Tibial nerve (tissue), 3 donors: ENCODE measurements at regions not wholly inside any gene's neighbourhood (a gene's known extent, or its start where the extent isn't known, plus 50 kb on each side); places are given as distances from the start of the nearest gene placed in this dataset.

Experiments
- CTCF ChIP-seq, 5 experiments: fragments of 200-600 bp in 3 of 5; fragments of 450-650 bp in 2 of 5; sonication (generic) in 3 of 5; IDR thresholded peaks; one replicate each; pipeline ENCODE4 v1.5.1; 2016 to 2019; ENCODE audit warnings: antibody characterized with exemption in 5 of 5, mild to moderate bottlenecking in 3 of 5, moderate library complexity in 2 of 5
- POLR2A ChIP-seq, 2 donors: fragments of 450-650 bp; IDR thresholded peaks; one replicate each; pipeline ENCODE4 v1.6.1; 2017; ENCODE audit warnings: antibody characterized with exemption in 2 of 2, mild to moderate bottlenecking in 2 of 2, moderate library complexity in 2 of 2

DNA sequence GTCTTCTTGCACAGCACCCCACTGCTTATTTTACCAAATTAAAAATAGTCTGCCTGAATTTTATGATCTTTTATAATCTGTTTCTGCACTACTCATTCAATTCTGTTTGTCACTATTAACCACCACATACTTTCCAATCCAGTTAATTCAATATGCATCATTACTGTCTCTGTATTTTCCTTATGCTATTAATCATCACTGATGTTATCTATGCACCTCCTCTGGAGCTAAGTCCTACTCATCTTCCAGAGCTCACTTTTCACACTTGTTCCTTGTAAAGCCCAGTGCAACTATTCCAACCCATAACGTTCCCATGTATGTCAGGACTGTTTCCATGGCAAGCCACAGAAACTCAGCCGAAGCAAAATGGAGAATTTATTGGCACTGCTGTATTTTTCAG, 713.6 kb downstream of the PLCL1 start:
- TF ChIP-seq POLR2A (IDR thresholded peaks at IDR 0.05) (no peak), CTCF (IDR thresholded peaks at IDR 0.05) (no peak)
